Lower leg skin (tissue), 4 donors: ENCODE measurements at regions not wholly inside any gene's neighbourhood (a gene's known extent, or its start where the extent isn't known, plus 50 kb on each side); places are given as distances from the start of the nearest gene placed in this dataset.

ENCODE experiments used
- DNase-seq, 2 donors: peaks; one replicate each; pipeline ENCODE4 v3.0.0-alpha.2; 2019; ENCODE audit warnings: low spot score in 2 of 2
- H3K4me3 ChIP-seq: fragments of 200-600 bp; sonication (generic); 2 replicates; pipeline ENCODE4 v1.5.1; 2017; ENCODE audit warnings: mild to moderate bottlenecking, low read depth; ENCODE audit not compliant: poor library complexity, severe bottlenecking
- CTCF ChIP-seq, 3 donors: fragments of 450-650 bp; IDR thresholded peaks; one replicate each; pipeline ENCODE4 v1.5.1; 2016; ENCODE audit warnings: antibody characterized with exemption in 3 of 3, mild to moderate bottlenecking in 3 of 3, moderate library complexity in 2 of 3
- POLR2A ChIP-seq, 2 donors: fragments of 450-650 bp; IDR thresholded peaks; one replicate each; pipeline ENCODE4 v1.6.1; 2016 to 2017; ENCODE audit warnings: antibody characterized with exemption in 2 of 2, mild to moderate bottlenecking in 1 of 2, moderate library complexity in 1 of 2
- WGBS, 2 donors: methylation state at CpG; one replicate each; pipeline ENCODE4 v1.1.5; 2018; 5-methylcytosine and 5-hydroxymethylcytosine counted together
- intact Hi-C: fragments of 100-400 bp; cut with DNase I; formaldehyde crosslinking; loops from one replicate; pipeline ENCODE4 v1.15.0; 2023; ENCODE audit warnings: low total_unique reads

GRCh38 chrX:139201924-139202323, 328.6 kb upstream of the F9 start:
- TF ChIP-seq CTCF (IDR thresholded peaks at IDR 0.05) (no peak), POLR2A (IDR thresholded peaks at IDR 0.05) (no peak)
- no peak for DNase-seq
- WGBS, 2 donors, result 35 to 46% methylated on average over 4 of the region's 4 CpGs
- intact Hi-C loops, result no loop called here
- H3K4me3 ChIP-seq, result no peak overlapping the region

- no peak for DNase-seq
- no peak overlapping the region for H3K4me3 ChIP-seq
- TF ChIP-seq CTCF (IDR thresholded peaks at IDR 0.05), result no peak
- TF ChIP-seq POLR2A (IDR thresholded peaks at IDR 0.05), result no peak
- WGBS, 2 donors, result 64 to 69% methylated on average over 6 of the region's 6 CpGs
- intact Hi-C loops, result no loop called here
Measured at GRCh38 chrX:139200793-139201192, 329.7 kb upstream of the F9 start.

GRCh38 chrX:139200346-139200745, 330.2 kb upstream of the F9 start:
- 45 to 58% methylated on average over 2 of the region's 2 CpGs for WGBS, 2 donors
- TF ChIP-seq CTCF (IDR thresholded peaks at IDR 0.05) (no peak), POLR2A (IDR thresholded peaks at IDR 0.05) (no peak)
- intact Hi-C loops, result no loop called here
- no peak for DNase-seq
- H3K4me3 ChIP-seq, result no peak overlapping the region

GRCh38 chrX:139199933-139200332, 330.6 kb upstream of the F9 start:
- 71 to 79% methylated on average over 2 of the region's 2 CpGs for WGBS, 2 donors
- TF ChIP-seq CTCF (IDR thresholded peaks at IDR 0.05) (no peak), POLR2A (IDR thresholded peaks at IDR 0.05) (no peak)
- no peak for DNase-seq
- intact Hi-C loops, result no loop called here
- H3K4me3 ChIP-seq, result no peak overlapping the region

- DNase-seq, result no peak
- H3K4me3 ChIP-seq, result no peak overlapping the region
- no peak for TF ChIP-seq CTCF (IDR thresholded peaks at IDR 0.05)
- no peak for TF ChIP-seq POLR2A (IDR thresholded peaks at IDR 0.05)
- intact Hi-C loops, result no loop called here
Measured at GRCh38 chrX:139198936-139199335, 331.6 kb upstream of the F9 start.

GRCh38 chrX:139196890-139197289, 333.6 kb upstream of the F9 start:
- TF ChIP-seq POLR2A (IDR thresholded peaks at IDR 0.05) (no peak), CTCF (IDR thresholded peaks at IDR 0.05) (no peak)
- DNase-seq, result no peak
- no peak overlapping the region for H3K4me3 ChIP-seq
- intact Hi-C loops, result no loop called here
- WGBS, 2 donors, result 71 to 72% methylated on average over 3 of the region's 3 CpGs
